Hepatocyte (in vitro differentiated cells): ENCODE measurements at regions not wholly inside any gene's neighbourhood (a gene's known extent, or its start where the extent isn't known, plus 50 kb on each side); places are given as distances from the start of the nearest gene placed in this dataset.

ENCODE experiments used
- EZH2phosphoT487 ChIP-seq: fragments of 200-600 bp; sonication (generic); IDR thresholded peaks from one replicate; pipeline ENCODE4 v1.6.1; 2018; ENCODE audit warnings: antibody characterized with exemption, mild to moderate bottlenecking, low read depth, moderate library complexity; ENCODE audit not compliant: unreplicated experiment, severe bottlenecking
- TF ChIP-seq, protein P1 (sequence below): fragments of 200-600 bp; sonication (generic); IDR thresholded peaks from 2 replicates; pipeline ENCODE4 v1.5.1; 2016; ENCODE audit warnings: antibody characterized with exemption, mild to moderate bottlenecking; ENCODE audit not compliant: poor library complexity

DNA sequence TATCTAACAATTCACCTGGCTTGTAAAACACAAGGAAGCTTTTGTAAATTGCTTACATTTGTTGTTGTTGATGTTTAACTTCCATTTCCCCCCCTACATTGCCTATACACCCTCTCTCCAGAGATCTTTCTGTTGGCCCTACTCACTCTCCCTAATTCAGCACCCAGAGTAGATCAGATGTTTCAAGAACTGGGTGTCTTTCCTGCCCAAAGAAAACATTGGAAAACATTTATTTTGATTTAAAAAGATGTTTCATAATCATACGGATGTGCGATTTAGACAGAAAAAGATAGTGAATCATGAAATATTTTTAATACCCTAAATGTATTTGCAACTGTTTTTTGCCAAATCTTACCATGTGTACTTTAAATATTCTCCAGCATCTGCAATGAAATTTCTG is 446.4 kb upstream of the RGS6 start:
- no peak for TF ChIP-seq EZH2phosphoT487
- TF ChIP-seq, protein P1, sequence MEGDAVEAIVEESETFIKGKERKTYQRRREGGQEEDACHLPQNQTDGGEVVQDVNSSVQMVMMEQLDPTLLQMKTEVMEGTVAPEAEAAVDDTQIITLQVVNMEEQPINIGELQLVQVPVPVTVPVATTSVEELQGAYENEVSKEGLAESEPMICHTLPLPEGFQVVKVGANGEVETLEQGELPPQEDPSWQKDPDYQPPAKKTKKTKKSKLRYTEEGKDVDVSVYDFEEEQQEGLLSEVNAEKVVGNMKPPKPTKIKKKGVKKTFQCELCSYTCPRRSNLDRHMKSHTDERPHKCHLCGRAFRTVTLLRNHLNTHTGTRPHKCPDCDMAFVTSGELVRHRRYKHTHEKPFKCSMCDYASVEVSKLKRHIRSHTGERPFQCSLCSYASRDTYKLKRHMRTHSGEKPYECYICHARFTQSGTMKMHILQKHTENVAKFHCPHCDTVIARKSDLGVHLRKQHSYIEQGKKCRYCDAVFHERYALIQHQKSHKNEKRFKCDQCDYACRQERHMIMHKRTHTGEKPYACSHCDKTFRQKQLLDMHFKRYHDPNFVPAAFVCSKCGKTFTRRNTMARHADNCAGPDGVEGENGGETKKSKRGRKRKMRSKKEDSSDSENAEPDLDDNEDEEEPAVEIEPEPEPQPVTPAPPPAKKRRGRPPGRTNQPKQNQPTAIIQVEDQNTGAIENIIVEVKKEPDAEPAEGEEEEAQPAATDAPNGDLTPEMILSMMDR = no peak
